ENCODE measurements at regions not wholly inside any gene's neighbourhood (a gene's known extent, or its start where the extent isn't known, plus 50 kb on each side); places are given as distances from the start of the nearest gene placed in this dataset.

GRCh38 chr9:89794918-89795317 is 190.1 kb downstream of the GADD45G start:
- DNase-seq, result no peak
- WGBS, 2 donors, result 64 to 82% methylated on average over 10 of the region's 10 CpGs
- no peaks in the 10 kb centered on the region for H3K27me3 ChIP-seq (ENCODE audit: control insufficient read depth in 3 of 3, insufficient read depth in 3 of 3, low read length in 2 of 3)
- no peak overlapping the region for H3K27ac ChIP-seq (ENCODE audit: low read depth in 1 of 2, low read length in 1 of 2)
- no peak overlapping the region for H3K4me3 ChIP-seq
- TF ChIP-seq CTCF (IDR thresholded peaks at IDR 0.05; ENCODE audit: control extremely low read depth, extremely low read depth), result no peak
- H3K4me1 ChIP-seq (ENCODE audit: control insufficient read depth in 5 of 5, insufficient read depth in 5 of 5, low read length in 5 of 5), result peaks cover 0 to 12% (median 3%) of the 10 kb centered on the region in 5 donors
- no peak overlapping the region for H3K9ac ChIP-seq (ENCODE audit: insufficient read depth in 1 of 2, low read length in 2 of 2)
- H3K36me3 ChIP-seq (ENCODE audit: control insufficient read depth in 4 of 4, insufficient read depth in 4 of 4, low read length in 4 of 4), result no peaks in the 10 kb centered on the region
- H3K9me3 ChIP-seq (ENCODE audit: control insufficient read depth in 4 of 4, insufficient read depth in 3 of 4, low read length in 3 of 4), result no peaks in the 10 kb centered on the region
- ATAC-seq (ENCODE audit: insufficient read depth, low FRiP score), result no peak

- no peak for DNase-seq
- 85 to 91% methylated on average over 10 of the region's 10 CpGs for WGBS, 2 donors
- H3K27ac ChIP-seq (ENCODE audit: low read depth in 1 of 2, low read length in 1 of 2), result no peak overlapping the region
- H3K4me1 ChIP-seq (ENCODE audit: control insufficient read depth in 5 of 5, insufficient read depth in 5 of 5, low read length in 5 of 5), result peaks cover 0 to 12% (median 3%) of the 10 kb centered on the region in 5 donors
- H3K4me3 ChIP-seq, result no peak overlapping the region
- no peaks in the 10 kb centered on the region for H3K27me3 ChIP-seq (ENCODE audit: control insufficient read depth in 3 of 3, insufficient read depth in 3 of 3, low read length in 2 of 3)
- TF ChIP-seq CTCF (IDR thresholded peaks at IDR 0.05; ENCODE audit: control extremely low read depth, extremely low read depth), result no peak
- no peaks in the 10 kb centered on the region for H3K9me3 ChIP-seq (ENCODE audit: control insufficient read depth in 4 of 4, insufficient read depth in 3 of 4, low read length in 3 of 4)
- H3K9ac ChIP-seq (ENCODE audit: insufficient read depth in 1 of 2, low read length in 2 of 2), result no peak overlapping the region
- ATAC-seq (ENCODE audit: insufficient read depth, low FRiP score), result no peak
- H3K36me3 ChIP-seq (ENCODE audit: control insufficient read depth in 4 of 4, insufficient read depth in 4 of 4, low read length in 4 of 4), result no peaks in the 10 kb centered on the region
Observed at GRCh38 chr9:89795538-89796195, 190.9 kb downstream of the GADD45G start.

- 84 to 91% methylated on average over 6 of the region's 6 CpGs for WGBS, 2 donors
- DNase-seq, result no peak
- H3K27ac ChIP-seq (ENCODE audit: low read depth in 1 of 2, low read length in 1 of 2), result no peak overlapping the region
Observed at GRCh38 chr9:89796606-89797005, 191.8 kb downstream of the GADD45G start.

More at GRCh38 chr9:89796606-89797005, 191.8 kb downstream of the GADD45G start:
- TF ChIP-seq CTCF (IDR thresholded peaks at IDR 0.05; ENCODE audit: control extremely low read depth, extremely low read depth), result no peak
- H3K4me3 ChIP-seq, result no peak overlapping the region
- H3K4me1 ChIP-seq (ENCODE audit: control insufficient read depth in 5 of 5, insufficient read depth in 5 of 5, low read length in 5 of 5), result peaks cover 0 to 17% (median 3%) of the 10 kb centered on the region in 5 donors
- H3K36me3 ChIP-seq (ENCODE audit: control insufficient read depth in 4 of 4, insufficient read depth in 4 of 4, low read length in 4 of 4), result no peaks in the 10 kb centered on the region
- no peaks in the 10 kb centered on the region for H3K9me3 ChIP-seq (ENCODE audit: control insufficient read depth in 4 of 4, insufficient read depth in 3 of 4, low read length in 3 of 4)
- no peaks in the 10 kb centered on the region for H3K27me3 ChIP-seq (ENCODE audit: control insufficient read depth in 3 of 3, insufficient read depth in 3 of 3, low read length in 2 of 3)
- no peak for ATAC-seq (ENCODE audit: insufficient read depth, low FRiP score)
- no peak overlapping the region for H3K9ac ChIP-seq (ENCODE audit: insufficient read depth in 1 of 2, low read length in 2 of 2)
